Vagina (tissue), 2 donors: ENCODE measurements at regions not wholly inside any gene's neighbourhood (a gene's known extent, or its start where the extent isn't known, plus 50 kb on each side); places are given as distances from the start of the nearest gene placed in this dataset.

Experiments
- CTCF ChIP-seq, 3 experiments: fragments of 450-650 bp in 2 of 3; fragments of 200-600 bp in 1 of 3; sonication (generic) in 1 of 3; IDR thresholded peaks; one replicate each; pipeline ENCODE4 v1.5.1; 2017 to 2019; ENCODE audit warnings: antibody characterized with exemption in 3 of 3, mild to moderate bottlenecking in 2 of 3, moderate library complexity in 2 of 3
- POLR2A ChIP-seq, 2 donors: fragments of 450-650 bp; IDR thresholded peaks; one replicate each; pipeline ENCODE4 v1.6.1; 2017; ENCODE audit warnings: antibody characterized with exemption in 2 of 2, mild to moderate bottlenecking in 2 of 2, moderate library complexity in 2 of 2
- POLR2AphosphoS5 ChIP-seq, 2 donors: sonication (generic); formaldehyde crosslinking; IDR thresholded peaks; one replicate each; pipeline ENCODE4 v1.9.0; 2017; ENCODE audit warnings: antibody characterized with exemption in 2 of 2, mild to moderate bottlenecking in 2 of 2, low read depth in 1 of 2; ENCODE audit not compliant: insufficient read depth in 1 of 2

- no peak for TF ChIP-seq CTCF (IDR thresholded peaks at IDR 0.05)
- TF ChIP-seq POLR2A (IDR thresholded peaks at IDR 0.05), result no peak
- no peak for TF ChIP-seq POLR2AphosphoS5 (IDR thresholded peaks at IDR 0.05; ENCODE audit: insufficient read depth in 1 of 2, low read depth in 1 of 2)
Observed at GRCh38 chr1:185573677-185574076, 160.5 kb upstream of the HMCN1 start.
